Left renal cortex interstitium (tissue), 4 donors: ENCODE measurements at regions not wholly inside any gene's neighbourhood (a gene's known extent, or its start where the extent isn't known, plus 50 kb on each side); places are given as distances from the start of the nearest gene placed in this dataset.
"Not testable (repeated sequence)": the region's sequence is repeated elsewhere in the genome, so short reads cannot be mapped to it uniquely, and the experiment has no call there.

Experiments used
- DNase-seq, 4 donors: peaks; one replicate each; pipeline ENCODE4 v3.0.0-alpha.2; 2013; ENCODE audit warnings: low read depth in 4 of 4, low spot score in 2 of 4, missing footprints in 1 of 4

- no peak for DNase-seq
Observed at GRCh38 chr10:56585447-56586171, 224.6 kb upstream of the ZWINT start.

GRCh38 chr10:56583316-56583715 is 222.3 kb upstream of the ZWINT start:
- no peak for DNase-seq

GRCh38 chr10:56567580-56567979 is 206.5 kb upstream of the ZWINT start:
- no peak for DNase-seq

- DNase-seq = no peak
Observed at GRCh38 chr10:56561336-56561735, 200.3 kb upstream of the ZWINT start.

- DNase-seq = no peak
Observed at GRCh38 chr10:56551037-56551436, 190.0 kb upstream of the ZWINT start.

GRCh38 chr10:56547163-56547562 is 186.1 kb upstream of the ZWINT start:
- no peak for DNase-seq

- no peak for DNase-seq
Observed at GRCh38 chr10:56537984-56538383, 176.9 kb upstream of the ZWINT start.

- no peak for DNase-seq
Observed at GRCh38 chr10:56522166-56522565, 161.1 kb upstream of the ZWINT start.

- DNase-seq = no peak
Observed at GRCh38 chr10:56508562-56508961, 147.5 kb upstream of the ZWINT start.

- no peak for DNase-seq
Observed at GRCh38 chr10:56507033-56507432, 146.0 kb upstream of the ZWINT start.

- no peak for DNase-seq
Observed at GRCh38 chr10:56505555-56505954, 144.5 kb upstream of the ZWINT start.

GRCh38 chr10:56496186-56496486 is 135.1 kb upstream of the ZWINT start:
- DNase-seq = no peak

- no peak for DNase-seq
Observed at GRCh38 chr10:56487746-56488145, 126.7 kb upstream of the ZWINT start.

- DNase-seq = no peak
Observed at GRCh38 chr10:56481521-56482091, 120.5 kb upstream of the ZWINT start.

GRCh38 chr10:56472978-56473377 is 111.9 kb upstream of the ZWINT start:
- DNase-seq = no peak

GRCh38 chr10:56470701-56471100 is 109.6 kb upstream of the ZWINT start:
- DNase-seq = no peak

- DNase-seq = no peak
Observed at GRCh38 chr10:56469482-56469881, 108.4 kb upstream of the ZWINT start.

- DNase-seq = no peak
Observed at GRCh38 chr10:56466005-56466404, 104.9 kb upstream of the ZWINT start.

- no peak for DNase-seq
Observed at GRCh38 chr10:56449770-56450169, 88.7 kb upstream of the ZWINT start.

- not testable (repeated sequence) for DNase-seq
Observed at GRCh38 chr10:56447613-56448012, 86.6 kb upstream of the ZWINT start.

GRCh38 chr10:56441337-56441736 is 80.3 kb upstream of the ZWINT start:
- not testable (repeated sequence) for DNase-seq
